GM19240 (cell line): ENCODE measurements at regions not wholly inside any gene's neighbourhood (a gene's known extent, or its start where the extent isn't known, plus 50 kb on each side); places are given as distances from the start of the nearest gene placed in this dataset.

Source experiments
- DNase-seq: peaks from one replicate; pipeline ENCODE4 v3.0.0; 2011; ENCODE audit warnings: low spot score; ENCODE audit not compliant: insufficient read length

DNA sequence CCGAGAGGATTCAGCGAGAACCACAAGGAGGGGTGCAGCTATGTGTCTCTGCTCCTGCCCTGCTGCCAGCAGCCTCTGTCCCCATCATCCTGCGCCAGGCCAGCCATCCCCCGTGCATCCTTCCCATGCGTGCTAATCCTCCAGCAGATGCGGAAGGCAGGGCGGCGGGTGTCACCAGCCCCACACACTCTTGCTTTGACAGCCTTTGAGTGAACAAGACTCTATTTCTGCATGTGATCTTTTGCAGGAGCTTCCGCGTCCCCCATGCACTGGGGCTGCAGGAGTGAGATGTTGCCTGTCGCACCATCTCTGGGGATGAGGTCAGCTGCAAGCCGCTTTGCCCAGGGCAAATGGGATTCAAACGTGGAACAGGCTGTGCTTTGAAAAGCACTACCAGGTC is 58.0 kb upstream of the OLFM1 start:
- no peak for DNase-seq

DNA sequence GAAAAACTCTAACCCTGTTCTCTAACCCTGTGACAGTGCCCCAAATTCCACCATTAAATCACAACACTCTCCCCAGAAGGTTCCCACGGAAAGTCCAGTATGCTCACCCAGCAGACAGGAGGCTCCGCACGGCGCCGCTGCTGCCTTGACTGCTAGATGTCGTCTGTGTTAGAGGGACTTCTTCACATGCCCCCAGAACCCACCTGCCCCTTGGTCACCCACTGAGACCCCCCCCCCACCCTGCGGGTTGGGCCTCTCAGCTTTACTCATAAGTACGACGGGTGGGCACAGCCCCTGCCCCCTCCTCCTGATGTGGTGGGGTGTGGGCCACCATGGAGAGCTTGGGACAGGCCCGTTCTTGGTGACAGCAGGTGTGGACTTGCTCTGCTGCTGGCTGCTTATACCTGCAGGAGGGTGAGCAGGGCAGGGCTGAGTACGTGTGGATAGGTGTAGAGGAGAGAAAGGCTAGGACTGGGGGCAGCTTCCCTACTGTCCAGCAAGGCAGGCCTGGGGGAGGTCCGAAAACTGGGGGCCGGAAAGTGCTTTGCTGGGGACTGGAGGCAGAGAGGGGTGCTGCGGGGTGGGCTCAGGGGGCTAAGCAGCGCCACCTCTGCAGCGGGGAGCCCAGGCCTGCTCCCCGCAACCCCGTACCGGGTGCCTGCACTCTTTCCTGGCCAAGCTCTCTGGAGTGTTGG is 57.5 kb upstream of the OLFM1 start:
- DNase-seq = no peak

DNA sequence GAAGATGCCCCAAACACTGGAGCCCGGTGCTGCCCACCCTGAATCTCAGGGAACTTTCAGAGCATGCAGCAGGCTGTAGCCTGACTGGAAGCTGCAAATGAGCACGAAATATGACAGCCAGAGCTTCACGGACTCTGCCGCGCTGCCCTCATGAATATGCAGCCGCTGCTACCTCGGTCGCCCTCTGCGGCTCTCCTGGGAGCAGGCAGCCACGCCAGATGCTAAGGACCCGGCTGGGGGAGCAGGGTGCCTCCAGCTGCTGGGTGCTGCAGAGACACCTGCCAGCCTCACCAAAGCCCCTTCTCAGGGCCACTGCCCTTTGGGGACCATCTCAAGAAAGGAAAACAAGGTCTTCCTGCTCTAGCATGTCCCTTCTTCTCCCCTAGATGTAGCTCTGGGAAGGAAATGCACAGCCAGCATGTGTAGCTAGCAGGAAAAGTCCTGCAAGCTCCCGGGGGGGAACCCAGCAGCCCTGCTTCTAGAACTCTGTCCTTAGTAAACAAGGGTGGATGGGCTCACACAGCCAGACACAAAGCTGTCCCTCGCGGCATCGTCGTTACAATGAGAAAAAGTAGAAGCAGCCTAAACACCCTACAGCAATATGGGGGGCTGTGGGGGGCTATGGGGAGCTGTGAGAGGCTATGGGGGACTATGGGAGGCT is 56.8 kb upstream of the OLFM1 start:
- DNase-seq = no peak

DNA sequence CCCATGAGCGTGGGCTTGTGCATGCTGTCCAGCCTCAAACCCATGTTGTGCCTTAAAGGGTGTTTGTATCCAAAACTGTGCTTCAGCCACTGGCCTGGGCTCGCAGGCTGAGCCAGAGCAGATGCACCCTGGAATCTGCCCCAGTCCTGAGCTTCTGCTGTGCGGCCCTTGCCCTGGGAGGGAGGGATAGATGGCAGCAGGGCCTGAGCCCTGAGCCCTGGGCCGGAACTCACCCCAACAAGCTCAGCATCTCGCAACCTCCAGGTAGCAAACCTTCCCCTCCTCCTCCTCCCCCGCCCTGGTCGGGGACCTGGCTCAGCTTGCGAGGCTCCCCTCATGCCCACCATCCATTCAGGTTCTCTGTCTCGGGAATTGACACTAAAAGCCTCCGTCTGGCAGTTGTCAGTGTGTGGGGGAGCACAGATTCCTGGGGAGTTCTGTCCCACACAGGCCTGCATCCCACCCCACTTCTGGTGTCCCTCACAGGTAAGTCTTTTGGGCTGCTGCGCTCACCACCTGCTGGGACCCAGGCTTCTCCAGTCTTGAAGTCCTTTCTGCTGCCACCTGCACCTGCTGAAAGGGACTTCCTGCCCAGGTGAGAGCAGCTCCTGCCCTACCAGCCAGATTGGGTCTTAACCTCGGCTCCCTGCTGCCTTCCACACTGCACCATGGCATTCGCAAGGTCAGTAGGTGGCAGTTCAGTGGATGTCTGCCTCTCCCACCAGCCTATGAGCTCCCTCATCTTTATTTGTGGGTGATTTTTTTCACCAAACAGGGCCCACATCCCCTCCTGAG is 55.2 kb upstream of the OLFM1 start:
- no peak for DNase-seq

DNA sequence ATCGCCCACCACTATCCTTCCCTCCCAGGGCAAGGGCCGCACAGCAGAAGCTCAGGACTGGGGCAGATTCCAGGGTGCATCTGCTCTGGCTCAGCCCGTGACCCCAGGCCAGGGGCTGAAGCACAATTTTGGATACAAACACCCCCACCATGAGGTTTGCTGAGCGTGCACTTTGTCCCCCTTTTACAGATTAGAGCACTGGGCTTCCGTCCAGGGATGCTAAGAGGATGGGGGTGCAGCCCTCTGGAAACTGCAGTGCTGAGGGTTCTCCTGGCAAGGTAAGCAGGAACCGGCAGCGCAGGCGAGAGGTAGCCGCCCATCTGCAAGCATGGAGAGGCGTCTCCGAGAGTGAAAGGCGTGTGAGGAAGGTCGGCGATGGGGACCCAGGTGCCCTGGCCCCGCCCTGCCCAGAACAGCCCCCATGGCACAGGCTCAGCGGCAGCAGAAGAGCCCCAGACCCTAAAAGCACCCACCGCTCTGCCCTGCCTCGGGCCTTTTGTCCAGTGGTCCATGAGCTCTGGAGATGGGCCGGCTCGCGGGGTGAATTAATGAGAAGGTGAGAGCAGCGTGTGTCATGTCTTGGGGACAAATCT is 54.5 kb upstream of the OLFM1 start:
- DNase-seq = no peak

DNA sequence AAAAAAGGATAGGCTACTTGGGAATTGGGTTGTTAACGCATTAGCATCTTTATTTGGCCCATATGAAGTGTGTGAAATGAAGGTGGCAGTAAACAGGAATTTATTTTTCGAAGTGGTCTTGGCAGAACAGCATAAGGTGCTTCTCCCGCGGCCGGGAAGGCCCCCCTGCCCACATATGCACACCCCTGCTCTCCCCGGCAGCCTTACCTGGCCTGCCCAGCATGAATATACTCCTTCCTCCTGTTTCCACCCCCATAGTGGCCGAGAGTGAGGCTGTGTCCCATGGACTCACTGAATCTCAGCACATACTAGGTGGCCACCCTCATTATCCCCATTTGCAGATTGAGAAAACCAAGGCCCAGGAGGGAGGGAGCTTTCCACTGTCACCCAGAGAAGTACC is 54.0 kb upstream of the OLFM1 start:
- no peak for DNase-seq

DNA sequence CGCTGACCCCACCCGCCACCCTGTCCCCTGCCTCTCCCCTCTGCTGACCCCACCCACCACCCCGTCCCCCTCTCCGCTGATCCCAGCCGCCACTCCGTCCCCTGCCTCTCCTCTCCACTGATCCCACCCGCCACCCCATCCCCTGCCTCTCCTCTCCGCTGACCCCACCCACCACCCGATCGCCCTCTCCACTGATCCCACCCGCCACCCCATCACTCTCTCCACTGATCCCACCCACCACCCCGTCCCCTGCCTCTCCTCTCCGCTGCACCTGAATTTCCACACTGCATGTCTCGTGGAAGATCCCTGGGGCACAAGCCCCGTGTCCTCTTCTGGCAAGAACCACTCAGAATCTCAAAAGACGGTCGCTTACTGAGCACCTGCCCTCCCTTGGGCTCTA is 53.4 kb upstream of the OLFM1 start:
- no peak for DNase-seq

DNA sequence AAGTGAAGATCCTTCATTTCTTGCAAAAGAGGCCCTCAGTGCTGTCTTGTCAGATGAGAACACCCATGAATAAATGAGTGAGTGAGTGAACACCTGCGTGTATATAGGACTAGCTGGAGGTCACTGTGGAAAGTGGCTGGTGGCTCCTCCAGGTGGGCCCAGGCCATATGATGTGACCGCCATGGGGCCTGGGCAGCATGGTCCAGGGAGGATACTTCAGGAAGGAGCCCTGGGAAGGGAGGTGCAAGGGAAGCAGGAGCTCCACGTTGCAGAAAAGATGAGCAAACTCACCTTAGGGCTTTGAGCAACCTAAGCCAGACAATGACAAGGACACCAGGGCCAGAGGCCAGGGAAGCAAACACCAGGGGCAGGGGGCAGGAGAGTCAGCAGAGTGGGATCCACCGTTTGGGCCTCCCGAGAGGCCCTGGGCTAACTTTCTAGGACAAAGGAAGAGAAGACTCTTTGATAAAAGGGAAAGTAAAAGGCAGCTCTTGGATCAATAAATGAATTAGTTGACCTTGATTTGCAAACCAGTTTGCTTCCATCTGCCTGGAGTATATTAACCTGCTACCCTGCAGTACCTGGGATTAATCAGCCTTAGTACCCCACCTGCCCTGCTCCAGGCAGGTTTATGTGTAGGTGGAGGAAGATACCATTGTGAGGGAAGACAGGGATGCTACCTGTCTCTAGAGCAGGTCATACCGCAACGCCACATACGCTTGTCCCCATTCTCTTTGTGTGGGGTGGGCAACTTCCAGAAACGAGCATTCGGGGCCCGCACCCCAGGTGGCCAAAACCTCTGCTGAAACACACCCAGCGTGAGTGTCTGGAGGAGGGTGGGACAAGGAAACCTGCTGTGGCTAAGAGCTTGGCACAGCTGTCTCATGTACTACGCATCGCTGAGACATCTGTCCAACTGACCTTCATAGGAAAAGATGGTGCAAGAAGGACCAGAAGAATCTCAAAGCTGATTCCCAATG is 51.4 kb upstream of the OLFM1 start:
- no peak for DNase-seq

DNA sequence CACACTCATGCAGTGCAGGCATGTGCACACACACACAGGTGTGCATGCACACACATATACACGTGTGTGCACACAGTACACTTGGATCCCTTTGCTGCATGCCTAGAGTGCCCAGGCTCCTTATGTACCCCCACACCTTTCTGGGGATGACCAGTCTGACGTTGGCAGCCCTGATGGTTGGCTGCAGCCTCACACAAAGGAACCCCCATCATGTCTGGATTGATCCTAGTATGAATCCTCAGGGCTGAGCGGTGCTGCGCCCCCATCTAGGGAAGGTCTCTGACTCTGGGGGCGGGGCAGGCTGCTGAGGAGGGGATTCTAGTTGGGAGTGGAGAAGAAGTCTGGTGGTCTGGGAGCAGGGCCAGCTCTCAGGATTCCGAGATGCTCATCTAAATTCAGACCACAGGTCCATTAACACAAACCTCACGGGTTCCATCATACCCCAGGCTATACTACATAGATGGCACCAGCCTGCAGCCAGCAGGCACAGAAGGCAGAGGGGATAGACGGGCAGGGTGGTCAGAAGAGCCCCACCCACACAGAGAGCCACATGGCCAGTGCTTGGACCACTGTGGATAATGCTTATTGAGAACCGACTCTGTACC is 50.5 kb upstream of the OLFM1 start:
- DNase-seq = no peak

DNA sequence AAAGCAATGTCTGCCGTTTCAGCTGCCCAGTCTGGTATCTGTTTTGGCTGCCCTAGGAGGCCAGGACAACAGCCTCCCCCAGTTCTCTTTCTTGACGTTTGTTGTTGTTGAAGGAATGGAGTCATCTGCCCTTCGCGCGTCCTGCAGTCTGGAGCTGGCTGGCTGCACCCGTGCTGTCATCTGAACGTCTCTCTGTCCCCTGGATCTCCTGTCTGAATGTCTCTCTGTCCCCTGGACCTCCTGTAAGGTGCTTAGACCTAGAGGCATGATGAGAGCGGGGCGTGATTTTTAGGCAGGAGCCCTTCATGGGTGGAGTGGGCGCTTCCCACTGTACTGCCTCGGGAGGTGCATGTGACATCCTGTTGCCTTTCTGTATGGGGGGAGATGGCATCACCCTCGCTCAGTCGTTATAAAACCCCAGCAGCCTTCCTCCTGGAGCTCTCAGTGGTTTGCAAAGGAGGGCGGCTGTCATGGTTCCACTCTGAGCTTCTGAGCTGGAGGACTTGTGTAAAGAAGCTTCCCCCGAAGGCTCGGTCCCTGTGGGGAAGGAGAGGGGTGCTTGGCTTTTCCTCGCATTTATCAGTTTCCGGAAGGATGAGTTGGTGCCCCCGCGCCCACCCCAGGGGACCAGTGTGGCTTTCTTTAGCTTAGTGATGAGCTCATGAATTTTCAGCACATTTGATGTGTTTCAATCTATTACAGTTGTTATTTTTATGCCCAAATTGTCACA is 49.8 kb upstream of the OLFM1 start:
- DNase-seq = no peak
